Fibroblast of skin of left quadriceps (primary cell): ENCODE measurements at regions not wholly inside any gene's neighbourhood (a gene's known extent, or its start where the extent isn't known, plus 50 kb on each side); places are given as distances from the start of the nearest gene placed in this dataset.
"Not testable (repeated sequence)": the region's sequence is repeated elsewhere in the genome, so short reads cannot be mapped to it uniquely, and the experiment has no call there.

ENCODE experiments used
- DNase-seq, 2 experiments: peaks; one replicate each; pipeline ENCODE4 v3.0.0-alpha.2; 2013; ENCODE audit warnings: low read depth in 2 of 2

DNA sequence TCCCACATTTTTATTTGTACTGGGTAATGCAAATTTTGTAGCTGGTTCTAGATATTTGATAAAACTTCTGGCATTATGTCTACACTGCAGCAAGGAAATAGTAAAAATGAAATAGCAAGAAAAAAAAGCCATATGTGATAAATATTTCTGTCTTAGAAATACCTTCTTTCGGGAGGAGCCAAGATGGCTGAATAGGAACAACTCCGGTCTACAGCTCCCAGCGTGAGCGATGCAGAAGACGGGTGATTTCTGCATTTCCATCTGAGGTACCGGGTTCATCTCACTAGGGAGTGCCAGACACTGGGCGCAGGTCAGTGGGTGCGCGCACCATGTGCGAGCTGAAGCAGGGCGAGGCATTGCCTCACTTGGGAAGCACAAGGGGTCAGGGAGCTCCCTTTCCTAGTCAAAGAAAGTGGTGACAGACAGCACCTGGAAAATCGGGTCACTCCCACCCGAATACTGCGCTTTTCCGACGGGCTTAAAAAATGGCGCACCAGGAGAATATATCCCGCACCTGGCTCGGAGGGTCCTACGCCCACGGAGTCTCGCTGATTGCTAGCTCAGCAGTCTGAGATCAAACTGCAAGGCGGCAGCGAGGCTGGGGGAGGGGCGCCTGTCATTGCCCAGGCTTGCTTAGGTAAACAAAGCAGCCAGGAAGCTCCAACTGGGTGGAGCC lies 461.4 kb downstream of the ZWINT start:
- DNase-seq, result not testable (repeated sequence)

DNA sequence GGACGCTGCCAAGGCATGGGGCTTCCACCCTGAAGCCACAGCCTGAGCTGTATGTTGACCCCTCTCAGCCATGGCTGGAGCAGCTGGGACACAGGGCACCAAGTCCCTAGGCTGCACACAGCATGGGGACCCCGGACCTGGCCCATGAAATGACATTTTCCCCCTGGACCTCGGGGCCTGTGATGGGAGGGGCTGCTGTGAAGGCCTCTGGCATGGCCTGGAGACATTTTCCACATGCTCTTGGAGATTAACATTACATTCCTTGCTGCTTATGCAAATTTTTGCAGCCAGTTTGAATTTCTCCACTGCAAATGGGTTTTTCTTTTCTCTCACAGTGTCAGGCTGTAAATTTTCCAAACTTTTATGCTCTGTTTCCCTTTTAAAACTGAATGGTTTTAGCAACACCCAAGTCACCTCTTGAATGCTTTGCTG lies 463.6 kb downstream of the ZWINT start:
- no peak for DNase-seq

DNA sequence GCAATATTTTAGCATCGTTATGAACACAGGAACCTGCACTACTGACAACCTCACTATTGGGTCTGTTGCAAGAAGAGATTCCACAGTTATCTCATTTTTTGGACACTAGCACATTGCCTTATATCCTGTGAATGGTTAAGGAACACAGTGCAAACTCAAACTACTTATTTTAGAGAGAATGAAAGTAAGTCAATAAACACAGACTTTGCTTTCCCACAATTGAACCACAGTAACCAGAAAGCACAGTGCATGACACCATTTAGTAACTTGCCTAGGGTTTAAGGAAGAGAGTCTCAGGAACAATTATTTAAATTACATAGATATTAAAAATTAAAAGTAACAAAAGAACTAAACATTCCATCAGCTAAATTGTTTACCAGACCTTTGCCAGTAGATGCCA lies 468.8 kb downstream of the ZWINT start:
- no peak for DNase-seq

DNA sequence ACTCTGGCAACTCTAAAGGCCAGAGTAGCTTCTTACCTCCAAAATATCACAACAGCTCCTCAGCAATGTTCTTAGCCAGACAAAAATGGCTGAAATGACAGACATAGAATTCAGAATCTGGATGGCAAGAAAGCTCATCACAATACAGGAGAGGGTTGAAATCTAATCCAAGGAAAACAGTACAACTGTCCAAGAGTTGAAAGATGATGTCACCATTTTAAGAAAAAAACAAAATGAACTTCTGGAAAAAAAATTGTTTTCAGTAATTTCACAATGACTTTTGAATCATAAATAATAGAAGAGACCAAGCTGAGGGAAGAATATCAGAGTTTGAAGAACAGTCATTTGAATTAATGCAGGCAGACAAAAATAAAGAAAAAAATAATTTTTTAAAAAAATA lies 479.5 kb downstream of the ZWINT start:
- no peak for DNase-seq

DNA sequence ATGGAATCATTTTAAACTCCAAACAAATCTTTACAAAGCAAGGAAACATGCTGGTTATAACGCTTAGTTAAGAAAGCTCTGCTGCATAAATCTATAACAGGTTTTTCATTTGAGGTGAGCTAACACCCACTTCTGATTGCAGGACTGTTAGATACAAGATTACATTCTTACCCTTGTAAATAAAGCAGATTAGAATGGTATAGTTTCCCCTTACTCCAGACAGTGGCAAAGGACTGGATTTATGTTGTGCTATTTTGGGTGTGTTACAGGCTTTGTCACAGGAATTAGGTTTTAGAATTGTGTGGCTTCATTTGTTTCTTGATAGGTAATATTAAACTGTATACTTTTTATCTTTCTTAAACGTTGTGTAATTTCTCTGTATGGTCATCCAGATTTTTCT lies 487.6 kb downstream of the ZWINT start:
- DNase-seq, result no peak

DNA sequence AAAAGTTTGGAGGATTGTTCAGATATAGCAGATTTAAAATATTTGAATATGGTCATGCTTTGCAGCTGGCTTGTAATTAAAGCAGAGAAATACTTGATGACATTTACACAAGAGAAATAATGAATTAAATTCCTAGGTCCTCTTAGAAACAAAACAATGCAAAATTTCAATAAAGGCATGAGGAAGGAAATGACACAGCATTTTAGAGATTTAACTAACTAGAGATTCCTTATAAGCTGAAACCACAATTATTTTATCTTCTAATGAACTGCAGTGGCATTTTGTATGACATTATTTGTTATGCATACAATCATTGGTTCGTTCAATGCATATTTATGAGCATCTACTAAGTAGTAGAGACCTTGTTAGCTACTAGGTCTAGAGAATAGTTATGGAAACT lies 490.9 kb downstream of the ZWINT start:
- no peak for DNase-seq

DNA sequence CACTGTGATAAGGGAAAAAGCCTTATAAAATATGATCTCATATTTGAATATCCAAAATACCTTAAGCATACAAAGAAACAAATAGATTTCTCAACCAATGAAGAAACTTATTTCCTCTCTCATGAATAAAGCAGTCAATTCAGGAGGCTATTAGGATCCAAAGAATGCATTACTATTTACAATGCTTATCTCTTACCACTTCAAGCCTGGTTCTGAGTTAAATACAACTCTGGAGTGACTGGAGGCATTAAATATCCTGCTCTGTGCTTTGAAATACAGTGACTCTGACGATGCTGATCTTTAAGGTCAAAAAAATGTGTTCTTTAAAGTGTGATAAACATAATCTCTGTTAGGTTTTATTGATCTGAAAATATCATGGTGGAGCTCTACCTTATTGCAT lies 493.2 kb downstream of the ZWINT start:
- DNase-seq, result no peak

DNA sequence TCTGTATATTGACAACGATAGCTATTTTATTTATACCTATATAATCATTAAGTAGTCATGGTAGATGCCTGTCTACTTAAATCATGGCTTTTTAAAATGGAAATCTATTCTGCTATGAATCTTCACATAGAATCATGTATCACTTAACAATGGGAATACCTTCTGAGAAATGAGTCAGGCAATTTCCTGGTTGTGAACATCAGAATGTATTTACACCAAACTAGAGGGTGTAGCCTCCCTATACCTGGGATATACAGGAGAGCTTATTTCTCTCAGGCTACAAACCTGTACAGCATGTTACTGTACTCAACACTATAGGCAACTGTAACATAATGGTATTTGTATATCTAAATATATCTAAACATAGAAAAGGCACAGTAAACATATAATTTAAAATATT lies 502.3 kb downstream of the ZWINT start:
- DNase-seq, result no peak

DNA sequence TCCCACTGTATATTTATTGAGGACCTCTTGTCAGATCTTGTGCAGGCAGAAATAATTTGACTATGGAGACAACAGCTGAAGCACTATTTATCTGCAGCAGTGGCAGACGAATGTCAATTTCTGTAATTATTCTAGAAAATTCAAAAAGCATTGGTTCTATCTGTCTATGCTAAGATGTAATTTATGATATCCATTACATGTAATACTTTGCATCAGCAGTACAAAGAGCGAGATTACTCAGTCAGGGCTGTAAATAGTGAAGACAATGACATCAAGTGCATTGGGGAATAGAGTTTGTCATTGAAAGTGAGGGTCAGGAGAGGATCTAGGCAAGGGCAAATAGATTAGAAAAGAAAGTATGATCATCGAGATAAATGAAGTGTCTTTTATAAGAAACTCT lies 508.2 kb downstream of the ZWINT start:
- DNase-seq, result no peak

DNA sequence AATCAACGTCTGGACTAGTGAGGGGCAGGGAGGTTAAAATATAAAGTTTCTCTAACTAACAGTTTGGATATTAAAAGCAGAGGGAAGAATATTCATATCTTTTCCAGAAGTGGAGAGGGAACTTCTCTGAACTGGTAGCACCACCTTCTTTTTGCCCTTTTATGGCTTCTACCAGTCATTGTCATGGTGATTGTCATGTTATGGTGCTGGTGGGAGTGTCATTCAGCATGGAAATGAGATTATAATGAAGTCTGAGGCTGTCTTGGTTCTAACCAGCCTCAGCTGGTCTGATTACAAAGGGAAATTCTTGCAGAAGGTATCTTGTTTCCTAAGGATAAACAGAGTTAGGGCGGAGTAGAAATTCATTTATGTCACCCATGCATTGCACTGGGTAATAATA lies 523.8 kb downstream of the ZWINT start:
- no peak for DNase-seq

DNA sequence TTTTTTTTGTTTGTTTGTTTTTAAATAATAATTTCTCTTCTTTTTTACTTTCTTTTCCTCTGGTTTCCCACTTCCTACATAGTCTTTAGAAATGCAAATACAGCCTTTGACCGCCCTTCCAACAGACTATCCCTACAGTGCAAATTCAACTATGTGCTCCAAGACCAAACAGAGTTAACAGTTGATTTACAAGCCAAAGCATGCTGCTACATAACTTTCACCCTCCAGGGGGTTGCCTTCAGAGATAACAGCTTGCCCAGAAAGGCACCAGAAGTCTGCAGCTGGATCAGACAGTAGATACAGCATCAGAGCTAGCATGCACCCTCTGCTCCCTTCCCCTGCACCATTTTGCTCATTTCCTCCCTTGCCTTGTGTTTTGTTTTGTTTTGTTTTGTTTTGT lies 539.0 kb downstream of the ZWINT start:
- no peak for DNase-seq

DNA sequence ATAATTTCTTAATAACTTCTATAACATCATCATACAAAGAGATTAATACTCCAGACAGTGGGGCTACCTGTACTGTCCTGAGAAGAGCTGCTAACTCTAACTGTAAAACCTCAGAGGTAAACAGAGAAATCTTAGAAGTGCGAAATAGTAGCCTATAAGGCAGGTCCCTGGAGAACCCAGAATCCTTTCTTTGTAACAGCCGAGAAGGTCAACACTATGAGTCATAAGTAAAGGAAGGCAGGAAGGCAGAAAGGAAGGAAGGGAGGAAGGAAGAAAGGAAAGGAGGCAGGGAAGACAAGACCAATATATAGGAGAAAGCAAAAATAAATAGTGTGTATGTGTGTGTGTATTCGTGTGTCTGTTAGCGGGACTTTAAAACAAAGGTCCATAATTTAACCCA lies 540.6 kb downstream of the ZWINT start:
- no peak for DNase-seq

DNA sequence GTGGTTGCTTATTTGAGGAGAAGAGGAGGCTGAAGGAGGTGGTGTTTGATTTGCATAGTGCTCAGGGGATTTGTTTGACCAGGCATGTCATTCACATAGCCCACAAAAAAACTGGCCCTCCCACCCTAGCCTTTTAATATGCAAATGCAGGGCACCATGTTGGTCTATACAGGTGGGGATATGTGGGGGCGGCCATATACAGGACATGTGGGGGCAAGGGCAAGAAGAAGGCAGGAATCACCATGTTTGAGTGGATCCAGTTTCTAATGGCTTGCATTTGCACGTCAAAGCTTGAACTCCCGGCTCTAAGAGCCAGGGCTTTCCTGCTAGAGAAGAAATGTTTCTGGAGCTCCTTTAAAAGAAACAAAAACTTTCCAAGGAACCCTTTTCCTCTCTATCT lies 541.0 kb downstream of the ZWINT start:
- DNase-seq, result no peak

DNA sequence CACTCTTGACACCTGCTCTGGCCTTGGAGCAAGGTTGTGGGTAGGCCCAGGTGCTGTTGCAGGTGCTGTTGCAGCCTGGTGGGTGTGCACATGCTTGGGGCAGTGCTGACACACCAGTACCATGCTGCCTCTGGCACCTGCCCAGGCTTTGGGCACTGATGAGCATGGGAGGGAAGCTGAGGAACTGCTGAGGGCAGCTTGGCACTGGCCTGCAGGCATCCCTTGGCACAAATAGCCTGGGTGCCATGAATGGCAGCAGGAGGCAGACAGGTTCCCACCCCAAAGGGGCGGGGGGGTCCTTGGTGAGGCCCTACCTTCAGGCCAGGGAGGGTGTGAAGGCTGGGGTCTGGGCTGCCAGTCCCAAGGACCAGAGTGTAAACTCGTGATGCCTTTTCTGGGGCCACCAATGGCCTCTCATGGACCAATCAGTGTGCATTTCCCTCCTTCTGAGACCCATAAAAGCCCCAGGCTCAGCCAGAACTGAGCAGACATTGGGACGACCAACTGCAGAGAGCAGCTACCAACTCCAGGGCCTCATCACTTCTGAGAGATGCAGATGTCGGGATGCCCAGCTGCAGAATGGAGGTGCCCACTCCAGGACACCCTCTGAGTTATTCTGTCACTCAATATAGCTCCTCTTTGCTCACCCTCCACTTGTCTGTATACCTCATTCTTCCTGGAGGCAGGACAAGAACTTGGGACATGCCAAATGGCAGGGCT lies 547.4 kb downstream of the ZWINT start:
- DNase-seq, result no peak

DNA sequence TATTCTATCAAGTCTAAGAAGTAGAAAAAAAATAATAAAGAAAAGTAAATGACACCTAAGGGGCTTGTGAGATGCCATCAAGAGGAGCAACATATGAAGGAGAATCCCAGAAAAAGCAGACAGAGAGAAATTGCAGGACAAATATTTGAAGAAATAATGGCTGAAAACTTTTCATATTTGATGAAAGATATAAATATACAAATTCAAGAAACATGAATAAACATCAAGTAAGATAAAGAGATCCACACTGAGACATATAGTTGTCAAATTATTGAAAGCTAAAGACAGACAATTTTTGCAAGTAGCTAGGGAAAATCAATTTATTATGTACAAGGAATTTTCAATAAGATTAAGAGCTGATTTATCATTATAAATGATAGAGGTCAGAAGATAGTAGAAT lies 558.0 kb downstream of the ZWINT start:
- DNase-seq, result no peak

DNA sequence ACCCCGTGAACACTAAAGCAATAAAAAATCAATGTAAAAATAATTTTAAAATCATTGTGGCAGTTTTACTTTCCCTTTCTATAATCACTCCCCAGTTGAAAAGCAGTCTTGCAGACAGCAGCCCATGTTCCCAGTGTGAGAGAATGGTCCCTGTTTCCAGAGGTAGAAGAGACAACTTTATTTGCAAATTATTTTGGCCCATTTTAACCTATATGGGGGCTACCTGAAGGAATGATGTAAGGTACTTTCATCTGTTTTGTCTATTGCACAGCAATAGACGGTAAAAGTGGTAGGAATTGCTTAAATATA lies 559.8 kb downstream of the ZWINT start:
- no peak for DNase-seq

DNA sequence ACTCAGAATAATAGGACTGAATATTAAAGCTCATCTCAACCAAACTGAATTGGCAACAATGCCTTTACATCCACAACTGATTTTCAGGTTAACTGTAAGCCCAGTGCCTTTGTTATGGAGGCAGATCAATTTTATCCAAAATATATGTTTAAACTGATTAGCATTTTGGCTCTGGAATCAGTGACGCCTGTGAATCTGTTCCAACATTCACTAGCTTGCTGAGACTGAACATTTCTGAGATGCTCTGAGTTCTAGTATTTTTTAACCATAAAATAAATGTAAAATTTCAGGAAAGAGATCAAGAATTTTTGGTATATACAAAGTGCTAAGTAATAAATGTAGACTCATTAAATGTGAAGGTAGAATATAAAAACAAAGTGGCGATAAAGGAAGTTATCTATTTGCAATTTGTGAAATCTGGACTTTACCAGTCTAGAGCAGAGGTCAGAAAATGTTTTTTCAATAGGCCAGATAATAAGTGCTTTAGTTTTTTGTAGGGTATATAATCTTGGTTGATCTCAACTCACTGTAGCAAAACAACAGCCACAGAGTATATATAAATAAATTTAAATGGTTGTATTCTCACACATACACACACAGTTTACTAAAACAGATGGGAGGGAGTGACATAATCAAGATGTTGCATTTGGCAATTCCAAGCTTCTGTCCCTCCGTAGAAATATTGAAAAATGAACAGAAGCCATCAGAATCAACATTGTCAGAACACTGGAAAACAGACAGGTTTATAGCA lies 560.3 kb downstream of the ZWINT start:
- DNase-seq, result no peak

DNA sequence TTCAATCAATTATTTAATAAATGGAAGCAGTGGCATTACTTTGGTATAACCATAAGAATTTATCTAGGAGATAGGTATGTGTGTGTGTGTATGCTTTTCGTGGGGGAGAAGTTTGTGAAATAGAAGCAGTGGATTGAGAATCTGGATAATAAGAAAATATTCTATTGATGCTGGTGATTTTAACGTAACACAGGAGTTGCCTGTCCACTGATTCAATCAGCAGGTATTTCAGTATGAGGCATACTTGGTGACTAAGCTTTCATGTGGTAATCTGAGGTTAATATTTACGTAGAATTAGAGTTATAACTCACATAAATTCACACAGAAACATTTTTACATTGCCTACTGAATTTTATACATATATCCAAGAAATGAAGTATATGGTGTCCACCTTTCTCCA lies 568.0 kb downstream of the ZWINT start:
- DNase-seq, result no peak

DNA sequence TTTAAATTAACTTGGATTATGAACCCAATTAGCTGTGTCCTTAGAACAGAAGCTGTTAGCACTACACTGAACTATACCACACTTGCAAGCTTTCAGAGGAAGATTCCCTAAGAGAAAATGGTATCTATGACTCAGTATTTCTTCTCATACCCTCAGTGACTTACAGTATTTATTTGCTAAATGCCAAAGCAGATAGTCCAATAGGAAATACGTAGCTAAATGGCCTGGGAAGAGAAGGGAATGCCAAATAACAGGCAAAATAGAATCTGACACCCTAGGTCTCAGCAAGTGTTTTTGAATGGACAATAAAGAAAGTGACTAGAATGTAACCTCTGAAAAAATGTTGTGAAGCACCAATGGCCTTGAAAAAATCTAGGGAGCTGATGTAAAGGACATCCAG lies 570.8 kb downstream of the ZWINT start:
- not testable (repeated sequence) for DNase-seq

DNA sequence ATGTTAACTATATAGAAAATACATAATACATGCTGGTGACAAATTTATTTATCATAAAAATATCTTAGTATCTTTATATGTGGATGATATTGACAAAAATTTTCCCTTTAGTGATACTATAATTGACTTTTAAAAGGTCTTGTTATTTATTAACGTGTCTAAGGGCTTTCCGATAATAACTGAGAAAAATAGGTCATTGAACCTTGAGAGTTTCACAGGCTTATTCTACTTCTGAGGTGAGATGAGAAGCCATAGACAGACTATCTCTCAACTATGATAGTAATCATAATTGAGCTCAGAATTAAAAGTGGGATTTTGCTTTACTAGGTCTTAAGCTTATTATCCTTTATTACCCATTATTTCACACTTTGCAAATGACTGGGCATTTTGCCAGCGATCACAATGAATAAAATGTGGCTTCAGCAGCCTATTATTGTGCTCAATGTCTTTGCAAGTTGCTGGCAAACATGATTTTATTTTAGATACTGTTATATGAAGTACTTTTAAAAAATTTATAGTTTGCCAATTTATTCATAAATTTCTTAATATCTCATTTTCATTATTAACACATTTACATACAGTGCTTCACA lies 574.5 kb downstream of the ZWINT start:
- DNase-seq, result no peak

DNA sequence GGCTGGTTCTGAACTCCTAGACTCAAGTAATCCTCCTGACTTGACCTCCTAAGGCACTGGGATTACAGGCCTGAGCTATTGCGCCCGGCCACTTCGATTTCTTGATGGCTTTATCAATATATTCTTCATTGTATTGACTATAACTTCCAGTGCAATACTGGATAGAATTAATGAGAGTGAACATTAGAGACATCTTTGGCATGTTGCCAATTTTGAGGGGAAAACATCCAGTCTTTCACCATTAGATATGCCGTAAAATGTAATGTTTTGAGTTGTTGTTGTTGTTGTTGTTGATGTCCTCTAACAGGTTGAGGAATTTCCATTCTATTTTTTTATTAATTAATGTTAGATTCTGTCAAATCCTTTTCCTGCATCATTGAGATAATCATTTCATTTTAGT lies 578.9 kb downstream of the ZWINT start:
- no peak for DNase-seq

DNA sequence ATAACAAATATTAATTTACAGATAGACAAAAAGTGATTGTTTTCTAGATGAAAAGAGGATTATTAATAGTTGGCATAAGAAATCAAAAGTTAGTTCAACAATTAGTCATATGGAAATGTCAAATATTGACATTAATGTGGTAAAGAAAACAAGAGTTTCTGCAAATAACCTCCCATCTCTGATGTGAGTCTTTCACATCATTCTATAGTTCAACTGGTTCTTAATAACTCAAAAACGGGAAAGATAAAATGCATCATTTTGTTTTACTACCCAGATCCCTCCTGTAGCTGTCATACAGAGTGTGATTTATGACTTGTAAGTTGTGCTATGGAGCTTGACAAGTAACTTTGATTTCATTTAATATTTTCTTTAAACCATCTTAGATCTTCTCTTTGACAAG lies 594.8 kb downstream of the ZWINT start:
- no peak for DNase-seq

DNA sequence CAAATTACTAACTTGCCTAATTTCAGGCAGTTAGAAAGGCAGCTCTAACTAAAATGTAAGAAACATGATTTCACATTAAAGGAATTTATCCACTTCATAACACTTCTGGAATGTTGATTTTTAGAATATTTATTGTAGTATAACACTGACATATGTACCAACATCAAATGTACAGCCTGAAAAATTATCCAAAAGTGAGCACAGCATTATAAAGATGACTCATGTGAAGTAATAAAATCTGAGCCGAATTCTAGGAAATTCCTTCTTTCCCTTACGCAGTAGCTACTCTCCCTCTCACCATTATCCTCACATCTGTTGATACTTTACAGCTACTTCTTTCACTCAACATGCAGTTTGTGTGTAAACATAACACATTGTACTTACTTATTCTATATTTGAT lies 610.6 kb downstream of the ZWINT start:
- DNase-seq, result no peak
